ENCODE measurements at regions not wholly inside any gene's neighbourhood (a gene's known extent, or its start where the extent isn't known, plus 50 kb on each side); places are given as distances from the start of the nearest gene placed in this dataset.

GRCh38 chr16:14011001-14011400, 60.1 kb upstream of the MRTFB start:
- no peaks in the 10 kb centered on the region for H3K9me3 ChIP-seq (ENCODE audit: control insufficient read depth in 1 of 2, insufficient read depth in 1 of 2, low read length in 2 of 2)
- H3K27ac Mint-ChIP-seq: no peak overlapping the region

GRCh38 chr16:14011846-14012245, 59.3 kb upstream of the MRTFB start:
- Mint-ChIP-seq H3K4me1 (ENCODE audit: low read depth) (no peaks in the 10 kb centered on the region), H3K36me3 (ENCODE audit: low read depth) (no peaks in the 10 kb centered on the region), H3K27ac (no peak overlapping the region), H3K4me3 (no peak overlapping the region), H3K27me3 (peaks cover 10% of the 10 kb centered on the region), H3K9me3 (no peaks in the 10 kb centered on the region)
- no peak for DNase-seq
- Histone ChIP-seq H3K4me1 (ENCODE audit: insufficient read depth, low read length) (no peaks in the 10 kb centered on the region), H3K4me3 (ENCODE audit: low read length) (no peak overlapping the region), H3K27me3 (ENCODE audit: control insufficient read depth in 1 of 2, insufficient read depth in 2 of 2, low read length in 2 of 2) (peaks cover 0 to 4% of the 10 kb centered on the region in 2 experiments), H3K9me3 (ENCODE audit: control insufficient read depth in 1 of 2, insufficient read depth in 1 of 2, low read length in 2 of 2) (no peaks in the 10 kb centered on the region), H3K36me3 (ENCODE audit: insufficient read depth, low read length) (no peaks in the 10 kb centered on the region), H3K27ac (ENCODE audit: low read depth in 1 of 2, low read length in 2 of 2) (no peak overlapping the region)
- intact Hi-C loops (cut with DNase I, micrococcal nuclease): no loop called here
- ChIA-PET POLR2A (no interaction called here), CTCF (no interaction called here)
- TF ChIP-seq, protein P1, sequence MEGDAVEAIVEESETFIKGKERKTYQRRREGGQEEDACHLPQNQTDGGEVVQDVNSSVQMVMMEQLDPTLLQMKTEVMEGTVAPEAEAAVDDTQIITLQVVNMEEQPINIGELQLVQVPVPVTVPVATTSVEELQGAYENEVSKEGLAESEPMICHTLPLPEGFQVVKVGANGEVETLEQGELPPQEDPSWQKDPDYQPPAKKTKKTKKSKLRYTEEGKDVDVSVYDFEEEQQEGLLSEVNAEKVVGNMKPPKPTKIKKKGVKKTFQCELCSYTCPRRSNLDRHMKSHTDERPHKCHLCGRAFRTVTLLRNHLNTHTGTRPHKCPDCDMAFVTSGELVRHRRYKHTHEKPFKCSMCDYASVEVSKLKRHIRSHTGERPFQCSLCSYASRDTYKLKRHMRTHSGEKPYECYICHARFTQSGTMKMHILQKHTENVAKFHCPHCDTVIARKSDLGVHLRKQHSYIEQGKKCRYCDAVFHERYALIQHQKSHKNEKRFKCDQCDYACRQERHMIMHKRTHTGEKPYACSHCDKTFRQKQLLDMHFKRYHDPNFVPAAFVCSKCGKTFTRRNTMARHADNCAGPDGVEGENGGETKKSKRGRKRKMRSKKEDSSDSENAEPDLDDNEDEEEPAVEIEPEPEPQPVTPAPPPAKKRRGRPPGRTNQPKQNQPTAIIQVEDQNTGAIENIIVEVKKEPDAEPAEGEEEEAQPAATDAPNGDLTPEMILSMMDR (IDR thresholded peaks at IDR 0.05): no peak
- ATAC-seq (ENCODE audit: poor library complexity): no peak

More at GRCh38 chr16:14011001-14011400, 60.1 kb upstream of the MRTFB start:
- peaks cover 0 to 4% of the 10 kb centered on the region in 2 experiments for H3K27me3 ChIP-seq (ENCODE audit: control insufficient read depth in 1 of 2, insufficient read depth in 2 of 2, low read length in 2 of 2)
- ATAC-seq (ENCODE audit: poor library complexity) (no peak), DNase-seq (no peak)
- TF ChIP-seq, protein P1 (IDR thresholded peaks at IDR 0.05): no peak
- H3K27ac ChIP-seq (ENCODE audit: low read depth in 1 of 2, low read length in 2 of 2): no peak overlapping the region
- peaks cover 10% of the 10 kb centered on the region for H3K27me3 Mint-ChIP-seq
- CTCF ChIA-PET: no interaction called here
- H3K4me1 Mint-ChIP-seq (ENCODE audit: low read depth): no peaks in the 10 kb centered on the region
- H3K4me3 ChIP-seq (ENCODE audit: low read length): no peak overlapping the region
- no peaks in the 10 kb centered on the region for H3K36me3 Mint-ChIP-seq (ENCODE audit: low read depth)
- POLR2A ChIA-PET: no interaction called here
- intact Hi-C loops (cut with DNase I, micrococcal nuclease): no loop called here
- H3K4me1 ChIP-seq (ENCODE audit: insufficient read depth, low read length): no peaks in the 10 kb centered on the region
- H3K9me3 Mint-ChIP-seq: no peaks in the 10 kb centered on the region
- no peaks in the 10 kb centered on the region for H3K36me3 ChIP-seq (ENCODE audit: insufficient read depth, low read length)
- H3K4me3 Mint-ChIP-seq: no peak overlapping the region

- ATAC-seq (ENCODE audit: poor library complexity): no peak
- Mint-ChIP-seq H3K27ac (no peak overlapping the region), H3K4me3 (no peak overlapping the region), H3K27me3 (peaks cover 10% of the 10 kb centered on the region), H3K4me1 (ENCODE audit: low read depth) (no peaks in the 10 kb centered on the region), H3K9me3 (no peaks in the 10 kb centered on the region), H3K36me3 (ENCODE audit: low read depth) (no peaks in the 10 kb centered on the region)
- Histone ChIP-seq H3K36me3 (ENCODE audit: insufficient read depth, low read length) (no peaks in the 10 kb centered on the region), H3K9me3 (ENCODE audit: control insufficient read depth in 1 of 2, insufficient read depth in 1 of 2, low read length in 2 of 2) (no peaks in the 10 kb centered on the region), H3K4me1 (ENCODE audit: insufficient read depth, low read length) (no peaks in the 10 kb centered on the region), H3K27ac (ENCODE audit: low read depth in 1 of 2, low read length in 2 of 2) (no peak overlapping the region), H3K27me3 (ENCODE audit: control insufficient read depth in 1 of 2, insufficient read depth in 2 of 2, low read length in 2 of 2) (peaks cover 0 to 4% of the 10 kb centered on the region in 2 experiments), H3K4me3 (ENCODE audit: low read length) (no peak overlapping the region)
- intact Hi-C loops (cut with DNase I, micrococcal nuclease): no loop called here
- TF ChIP-seq, protein P1 (IDR thresholded peaks at IDR 0.05): no peak
- DNase-seq: no peak
- POLR2A ChIA-PET: no interaction called here
- CTCF ChIA-PET: no interaction called here
Observed at GRCh38 chr16:14013145-14013570, 58.0 kb upstream of the MRTFB start.
